Stomach (tissue), 4 donors: ENCODE measurements at regions not wholly inside any gene's neighbourhood (a gene's known extent, or its start where the extent isn't known, plus 50 kb on each side); places are given as distances from the start of the nearest gene placed in this dataset.

Experiments used
- CTCF ChIP-seq, 7 experiments: fragments of 450-650 bp in 4 of 7; fragments of 200-600 bp in 3 of 7; sonication (generic) in 3 of 7; IDR thresholded peaks; one replicate each; pipeline ENCODE4 v1.5.1; 2016 to 2019; ENCODE audit warnings: antibody characterized with exemption in 7 of 7, control low read depth in 2 of 7, mild to moderate bottlenecking in 1 of 7
- EP300 ChIP-seq: sonication (generic); formaldehyde crosslinking; IDR thresholded peaks from one replicate; pipeline ENCODE4 v1.6.1; 2017; ENCODE audit warnings: antibody characterized with exemption
- POLR2AphosphoS5 ChIP-seq, 3 donors: sonication (generic); formaldehyde crosslinking; IDR thresholded peaks; one replicate each; pipeline ENCODE4 v1.6.1; 2016; ENCODE audit warnings: antibody characterized with exemption in 3 of 3

DNA sequence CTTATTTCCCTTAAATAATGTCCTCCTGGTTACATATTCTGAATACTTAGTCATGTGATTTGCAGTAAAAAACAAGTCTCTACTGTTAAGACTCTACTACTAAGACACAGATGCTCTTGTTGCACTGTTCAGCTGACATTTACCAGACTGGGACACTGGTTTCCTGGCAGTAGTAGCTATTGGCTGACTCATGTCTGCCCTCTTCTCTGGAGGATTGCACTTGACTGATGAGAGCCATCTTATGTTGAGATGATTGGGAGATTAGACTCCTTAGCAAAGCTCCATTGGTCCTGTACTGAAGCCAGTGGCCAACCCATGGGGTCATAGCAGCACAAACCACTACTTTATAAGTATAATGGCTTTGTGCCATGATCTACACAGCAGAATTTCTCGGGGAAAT, 1672.6 kb upstream of the PCDH20 start:
- TF ChIP-seq EP300 (no peak), POLR2AphosphoS5 (IDR thresholded peaks at IDR 0.05) (no peak), CTCF (IDR thresholded peaks at IDR 0.05) (no peak)
